NT2/D1 (cell line): ENCODE measurements at regions not wholly inside any gene's neighbourhood (a gene's known extent, or its start where the extent isn't known, plus 50 kb on each side); places are given as distances from the start of the nearest gene placed in this dataset.

ENCODE experiments used
- SUZ12 ChIP-seq: IDR thresholded peaks from 2 replicates; pipeline ENCODE4 v1.6.1; 2011; ENCODE audit not compliant: insufficient read length, insufficient read depth; ENCODE audit errors: extremely low read depth
- YY1 ChIP-seq: IDR thresholded peaks from 2 replicates; pipeline ENCODE4 v1.6.1; 2011; ENCODE audit not compliant: insufficient read length, insufficient read depth

DNA sequence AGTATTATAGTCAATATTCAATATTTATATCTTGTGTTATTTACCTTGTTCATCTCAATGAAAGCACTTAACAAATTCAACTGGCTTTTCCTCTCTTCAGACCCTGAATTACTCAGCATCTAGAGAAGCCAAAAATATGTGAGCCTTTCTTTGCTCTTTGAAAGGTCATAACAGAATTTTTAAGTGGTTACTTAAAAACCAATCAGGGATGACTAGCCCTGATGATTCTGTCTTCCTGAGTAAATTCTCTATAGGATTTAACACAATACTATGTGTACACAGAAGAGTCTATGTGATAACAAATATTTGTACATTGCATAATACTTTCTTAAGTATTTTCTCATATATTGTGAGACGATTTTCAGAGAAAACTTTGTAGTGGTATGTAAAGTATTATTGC lies 546.3 kb downstream of the MAT2B start:
- TF ChIP-seq YY1 (no peak), SUZ12 (no peak)
